GM12891 (cell line): ENCODE measurements at regions not wholly inside any gene's neighbourhood (a gene's known extent, or its start where the extent isn't known, plus 50 kb on each side); places are given as distances from the start of the nearest gene placed in this dataset.

Source experiments
- POLR2A ChIP-seq: IDR thresholded peaks from 2 replicates; pipeline ENCODE4 v1.6.1; 2011; ENCODE audit warnings: low read depth, low read length, control low read depth
- POLR2AphosphoS5 ChIP-seq: IDR thresholded peaks from 2 replicates; pipeline ENCODE4 v1.6.1; 2011; ENCODE audit warnings: low read depth, low read length, control low read depth
- SPI1 ChIP-seq: IDR thresholded peaks from 2 replicates; pipeline ENCODE4 v1.6.1; 2011; ENCODE audit warnings: low read depth, low read length, control low read depth
- TAF1 ChIP-seq: IDR thresholded peaks from 2 replicates; pipeline ENCODE4 v1.6.1; 2011; ENCODE audit warnings: low read depth, low read length, control low read depth

GRCh38 chr10:52541006-52541473, 227.0 kb downstream of the DKK1 start:
- TF ChIP-seq POLR2AphosphoS5, result no peak
- no peak for TF ChIP-seq POLR2A
- TF ChIP-seq TAF1, result no peak
- TF ChIP-seq SPI1, result no peak
